ENCODE measurements at regions not wholly inside any gene's neighbourhood (a gene's known extent, or its start where the extent isn't known, plus 50 kb on each side); places are given as distances from the start of the nearest gene placed in this dataset.
"Not testable (repeated sequence)": the region's sequence is repeated elsewhere in the genome, so short reads cannot be mapped to it uniquely, and the experiment has no call there.

DNA sequence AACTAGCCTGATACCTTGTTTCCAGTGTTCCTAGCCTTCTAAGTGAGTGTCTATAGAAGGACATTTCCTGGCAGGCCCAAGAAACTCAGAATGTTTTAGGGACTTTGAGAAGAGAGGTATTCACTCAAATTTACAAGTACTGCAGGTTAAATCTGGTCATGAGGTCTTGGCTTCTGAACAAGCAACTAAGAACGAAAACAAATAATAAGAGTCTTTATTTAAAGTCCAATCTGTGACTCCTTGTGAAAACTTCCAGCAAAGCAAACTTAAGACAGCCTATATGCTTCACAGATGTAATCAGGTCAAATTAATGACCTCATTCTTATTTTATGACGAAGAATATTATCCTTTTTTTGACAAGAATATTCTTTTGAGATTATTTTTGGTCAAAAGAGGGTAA is 79.4 kb upstream of the PRSS16 start:
- Mint-ChIP-seq H3K27me3 (no peaks in the 10 kb centered on the region), H3K27ac (no peak overlapping the region), H3K4me1 (ENCODE audit: low read depth) (no peaks in the 10 kb centered on the region), H3K9me3 (no peaks in the 10 kb centered on the region), H3K4me3 (no peak overlapping the region), H3K36me3 (ENCODE audit: low read depth) (no peaks in the 10 kb centered on the region)
- DNase-seq, result no peak

DNA sequence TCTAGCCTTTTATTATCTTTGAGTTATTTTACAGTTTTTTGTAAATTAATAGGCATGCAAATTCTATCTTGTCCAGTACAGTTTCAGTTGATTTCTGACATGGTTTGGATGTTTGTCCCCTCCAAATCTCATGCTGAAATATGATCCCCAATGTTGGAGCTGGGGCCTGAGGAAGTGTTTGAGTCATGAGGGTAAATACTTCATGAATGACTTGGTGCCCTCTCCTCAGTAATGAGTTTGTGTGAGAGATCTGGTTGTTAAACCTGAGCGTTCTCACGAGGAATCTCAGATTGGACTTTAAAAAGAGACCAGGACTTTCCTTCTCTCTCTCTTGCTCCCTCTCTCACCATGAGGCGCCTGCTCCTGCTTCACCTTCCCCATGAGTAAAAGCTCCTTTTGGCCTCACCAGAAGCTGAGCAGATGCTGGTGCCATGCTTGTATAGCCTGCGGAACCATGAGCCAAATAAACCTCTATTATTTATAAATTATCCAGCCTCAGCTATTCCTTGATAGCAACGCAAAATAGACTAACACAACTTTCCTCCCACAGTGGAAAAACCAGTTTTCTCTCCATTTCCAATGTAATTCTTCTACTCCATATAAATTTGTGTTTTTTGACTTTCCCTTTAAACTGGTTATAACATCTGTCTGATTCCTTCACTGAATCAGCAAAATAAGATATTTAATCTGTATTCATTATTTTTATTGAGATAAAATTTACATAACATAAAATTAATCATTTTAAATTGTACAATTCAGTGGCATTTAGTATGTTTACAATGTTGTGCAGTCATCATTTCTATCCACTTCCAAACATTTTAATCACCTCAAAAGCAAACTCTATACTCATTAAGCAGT is 78.7 kb upstream of the PRSS16 start:
- no peak for DNase-seq
- H3K9me3 Mint-ChIP-seq, result no peaks in the 10 kb centered on the region
- H3K4me3 Mint-ChIP-seq, result no peak overlapping the region
- H3K36me3 Mint-ChIP-seq (ENCODE audit: low read depth), result no peaks in the 10 kb centered on the region
- H3K4me1 Mint-ChIP-seq (ENCODE audit: low read depth), result no peaks in the 10 kb centered on the region
- H3K27ac Mint-ChIP-seq, result no peak overlapping the region
- H3K27me3 Mint-ChIP-seq, result no peaks in the 10 kb centered on the region

DNA sequence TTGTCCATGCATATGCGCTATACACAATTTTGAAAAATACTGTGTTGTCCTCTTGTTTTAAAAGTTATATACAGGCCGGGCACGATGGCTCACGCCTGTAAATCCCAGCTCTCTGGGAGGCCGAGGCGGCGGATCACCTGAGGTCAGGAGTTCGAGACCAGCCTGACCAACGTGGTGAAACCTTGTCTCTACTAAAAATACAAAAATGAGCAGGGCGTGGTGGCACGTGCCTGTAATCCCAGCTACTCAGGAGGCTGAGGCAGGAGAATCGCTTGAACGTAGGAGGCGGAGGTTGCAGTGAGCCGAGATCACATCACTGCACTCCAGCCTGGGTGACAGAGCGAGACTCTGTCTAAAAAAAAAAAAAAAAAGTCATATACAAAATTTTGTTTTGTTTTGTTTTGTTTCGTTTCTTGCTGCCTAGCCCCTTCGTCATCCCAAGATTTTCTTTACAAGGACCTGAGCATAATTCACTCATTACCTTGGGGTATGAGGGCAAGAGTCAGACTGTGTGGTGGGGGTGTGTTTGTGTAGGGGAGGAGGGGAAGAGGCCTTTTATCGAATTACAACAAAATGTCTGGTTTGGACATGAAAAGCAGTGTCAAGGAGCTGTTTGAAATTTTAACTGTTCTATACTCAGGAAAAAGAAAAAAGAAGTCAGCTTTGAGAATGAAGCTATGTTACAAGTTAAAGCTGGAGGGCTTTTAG is 74.8 kb upstream of the PRSS16 start:
- not testable (repeated sequence) for DNase-seq; H3K36me3 Mint-ChIP-seq (ENCODE audit: low read depth); H3K4me1 Mint-ChIP-seq (ENCODE audit: low read depth); H3K27ac Mint-ChIP-seq; H3K4me3 Mint-ChIP-seq; H3K9me3 Mint-ChIP-seq; H3K27me3 Mint-ChIP-seq

DNA sequence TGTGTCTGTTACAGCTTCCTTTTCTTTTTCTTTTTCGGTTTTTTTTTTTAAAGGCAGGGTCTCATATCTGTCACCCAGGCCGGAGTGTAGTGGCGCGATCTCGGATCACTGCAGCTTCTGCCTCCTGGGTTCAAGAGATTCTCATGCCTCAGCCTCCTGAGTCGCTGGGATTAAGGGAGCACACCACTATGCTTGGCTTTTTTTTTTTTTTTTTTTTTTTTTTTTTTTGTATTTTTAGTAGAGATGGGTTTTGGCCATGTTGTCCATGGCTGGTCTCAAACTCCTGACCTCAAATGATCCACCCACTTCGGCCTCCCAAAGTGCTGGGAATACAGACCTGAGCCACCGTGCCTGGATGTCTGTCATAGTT is 74.3 kb upstream of the PRSS16 start:
- H3K27ac Mint-ChIP-seq; H3K9me3 Mint-ChIP-seq; H3K4me3 Mint-ChIP-seq; H3K4me1 Mint-ChIP-seq (ENCODE audit: low read depth); H3K27me3 Mint-ChIP-seq; H3K36me3 Mint-ChIP-seq (ENCODE audit: low read depth); DNase-seq: not testable (repeated sequence)

DNA sequence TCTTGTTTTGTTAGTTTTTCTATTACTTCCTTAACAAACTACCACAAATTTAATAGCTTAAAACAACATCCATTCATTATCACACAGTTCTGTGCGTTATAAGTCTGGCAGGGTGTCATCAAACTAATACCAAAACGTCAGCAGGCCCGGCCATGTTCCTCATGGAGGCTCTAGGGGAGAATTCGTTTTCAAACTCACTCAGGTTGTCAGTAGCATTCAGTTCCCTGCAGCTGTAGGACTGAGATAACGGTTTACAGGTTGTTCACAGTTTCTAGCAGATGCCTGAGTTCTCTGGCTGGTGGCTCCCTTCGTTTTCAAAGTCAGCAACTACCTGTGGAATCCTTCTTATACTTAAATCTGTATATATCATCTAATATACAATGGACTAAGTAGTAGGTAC is 72.5 kb upstream of the PRSS16 start:
- H3K4me1 Mint-ChIP-seq (ENCODE audit: low read depth), result peaks cover 15% of the 10 kb centered on the region
- no peaks in the 10 kb centered on the region for H3K9me3 Mint-ChIP-seq
- no peak overlapping the region for H3K27ac Mint-ChIP-seq
- no peak for DNase-seq
- no peak overlapping the region for H3K4me3 Mint-ChIP-seq
- peaks cover 10% of the 10 kb centered on the region for H3K36me3 Mint-ChIP-seq (ENCODE audit: low read depth)
- H3K27me3 Mint-ChIP-seq, result peaks cover 4% of the 10 kb centered on the region

DNA sequence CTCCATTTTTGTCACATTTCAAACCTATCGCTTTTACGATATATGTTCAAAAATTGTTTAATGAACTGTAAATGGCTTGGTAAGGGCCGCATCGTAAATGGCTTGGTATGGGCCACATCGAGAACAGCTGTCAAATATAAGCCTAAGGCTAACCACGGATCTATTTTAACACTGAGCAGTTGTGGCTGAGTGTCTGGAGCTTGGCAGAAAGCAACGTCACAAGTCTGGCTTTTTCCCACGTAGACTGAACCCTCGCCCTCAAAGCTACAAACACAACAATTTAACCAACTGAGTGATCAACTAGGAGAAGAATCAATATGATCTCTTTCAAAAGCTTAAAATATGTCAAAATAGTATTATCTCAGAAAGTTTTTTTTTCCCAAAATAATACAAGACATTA is 71.4 kb upstream of the PRSS16 start:
- peak overlapping the region; percentile 18 for H3K27ac Mint-ChIP-seq

DNA sequence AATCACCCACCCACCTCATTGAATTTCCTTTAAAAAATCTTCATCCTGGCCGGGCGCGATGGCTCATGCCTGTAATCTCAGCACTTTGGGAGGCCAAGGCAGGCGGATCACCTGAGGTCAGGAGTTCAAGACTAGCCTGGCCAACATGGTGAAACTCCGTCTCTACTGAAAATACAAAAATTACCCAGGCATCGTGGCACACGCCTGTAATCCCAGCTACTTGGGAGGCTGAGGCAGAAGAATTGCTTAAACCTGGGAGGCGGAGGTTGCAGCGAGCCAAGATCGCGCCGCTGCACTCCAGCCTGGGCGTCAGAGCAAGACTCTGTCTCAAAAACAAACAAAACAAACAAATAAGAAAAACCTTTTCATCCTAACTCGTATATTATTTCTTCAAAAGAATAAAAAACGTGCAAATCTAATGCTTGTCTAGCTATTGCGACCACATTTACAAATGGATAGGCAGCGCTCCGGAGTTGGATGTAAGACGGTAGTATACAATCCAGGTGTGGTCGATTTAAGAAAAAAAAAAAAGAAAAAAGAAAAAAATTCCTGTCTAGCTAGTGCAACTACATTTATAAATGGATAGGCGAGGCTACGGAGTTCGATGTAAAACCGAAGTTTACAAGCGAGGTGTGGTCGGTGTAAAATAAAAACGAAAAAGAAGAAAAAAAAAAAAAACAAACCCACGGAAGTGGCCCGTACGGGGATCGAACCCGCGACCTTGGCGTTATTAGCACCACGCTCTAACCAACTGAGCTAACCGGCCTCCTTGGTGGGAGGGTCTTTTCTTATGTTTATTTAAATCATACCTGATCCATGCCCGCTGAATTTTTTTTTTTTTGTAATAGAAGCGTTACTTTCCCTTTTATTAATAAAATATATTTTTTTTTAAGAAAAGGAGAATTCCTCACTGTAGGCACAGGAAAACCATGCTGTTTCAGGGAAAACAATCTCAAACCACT is 70.7 kb upstream of the PRSS16 start:
- H3K36me3 Mint-ChIP-seq (ENCODE audit: low read depth), result peaks cover 10% of the 10 kb centered on the region
- DNase-seq, result peak; percentile 82
- H3K4me3 Mint-ChIP-seq, result peak overlapping the region; percentile 89
- peaks cover 10% of the 10 kb centered on the region for H3K27me3 Mint-ChIP-seq
- no peaks in the 10 kb centered on the region for H3K9me3 Mint-ChIP-seq
- peak overlapping the region; percentile 94 for H3K27ac Mint-ChIP-seq
- H3K4me1 Mint-ChIP-seq (ENCODE audit: low read depth), result peaks cover 15% of the 10 kb centered on the region

More for the DNA sequence above, 71.4 kb upstream of the PRSS16 start:
- no peaks in the 10 kb centered on the region for H3K9me3 Mint-ChIP-seq
- peaks cover 10% of the 10 kb centered on the region for H3K36me3 Mint-ChIP-seq (ENCODE audit: low read depth)
- H3K4me1 Mint-ChIP-seq (ENCODE audit: low read depth), result peaks cover 15% of the 10 kb centered on the region
- peak overlapping the region; percentile 89 for H3K4me3 Mint-ChIP-seq
- DNase-seq, result no peak
- peaks cover 9% of the 10 kb centered on the region for H3K27me3 Mint-ChIP-seq

DNA sequence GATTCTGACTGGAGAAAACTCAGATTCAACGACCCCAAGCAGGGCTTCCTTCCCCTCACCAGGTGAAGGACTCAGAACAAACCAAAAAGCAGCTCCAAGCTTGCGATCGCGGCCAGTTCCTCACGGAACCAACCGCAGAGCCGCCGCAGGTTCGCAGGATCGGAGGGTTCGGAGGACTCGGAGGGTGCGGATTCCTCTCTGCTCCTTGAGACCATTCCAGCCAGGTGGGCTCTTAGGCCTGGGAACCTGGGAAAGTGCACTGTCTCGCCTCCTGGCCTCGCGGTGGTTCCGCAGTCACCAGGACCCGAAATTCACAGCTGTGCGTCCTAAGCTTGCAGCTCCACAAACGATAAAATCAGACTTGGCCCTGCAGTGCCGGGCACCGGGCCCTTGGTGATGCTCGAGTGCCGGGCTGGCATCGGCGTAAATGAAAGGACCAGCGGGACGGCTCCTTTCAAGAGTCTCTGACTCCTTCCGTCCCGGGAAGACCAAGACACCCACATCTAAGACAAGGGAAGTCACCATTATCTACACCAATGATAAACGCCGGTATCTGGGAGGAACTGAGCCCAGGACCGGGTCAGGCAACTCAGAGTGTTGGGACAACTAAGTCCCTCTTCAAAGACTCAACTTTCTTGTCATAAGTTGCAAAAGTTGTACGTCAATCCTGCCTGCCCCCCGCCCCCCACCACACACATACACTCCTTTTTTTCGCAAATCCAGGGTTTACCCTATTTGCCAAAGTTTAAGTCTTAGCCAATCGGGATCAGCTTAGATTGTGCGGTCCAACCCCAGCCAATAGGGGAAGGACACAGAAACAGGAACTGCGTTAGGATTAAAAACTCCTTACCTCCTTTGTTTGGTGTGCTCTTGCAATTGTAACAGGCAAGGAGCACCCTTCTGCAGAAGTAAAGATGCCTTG is 69.8 kb upstream of the PRSS16 start:
- DNase-seq, result peak; percentile 83
- H3K4me1 Mint-ChIP-seq (ENCODE audit: low read depth), result peaks cover 15% of the 10 kb centered on the region
- peak overlapping the region; percentile 89 for H3K4me3 Mint-ChIP-seq
- no peaks in the 10 kb centered on the region for H3K9me3 Mint-ChIP-seq
- H3K36me3 Mint-ChIP-seq (ENCODE audit: low read depth), result peaks cover 10% of the 10 kb centered on the region
- peak overlapping the region; percentile 94 for H3K27ac Mint-ChIP-seq
- peaks cover 12% of the 10 kb centered on the region for H3K27me3 Mint-ChIP-seq

DNA sequence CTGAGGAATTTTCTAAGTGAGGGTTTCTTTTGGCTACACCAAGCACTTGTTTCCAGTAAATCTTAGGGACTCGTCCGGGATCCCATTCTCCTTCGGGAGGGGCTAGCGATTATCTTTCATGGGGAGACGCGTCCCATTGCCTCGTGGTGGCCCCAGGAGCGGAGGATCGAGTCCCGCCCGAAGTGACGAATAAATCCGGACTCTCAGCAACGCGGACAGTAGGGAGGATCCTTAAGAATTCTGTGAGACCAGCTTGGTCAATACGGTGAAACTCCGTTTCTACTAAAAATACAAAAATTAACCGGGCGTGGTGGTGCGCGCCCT is 69.1 kb upstream of the PRSS16 start:
- peaks cover 10% of the 10 kb centered on the region for H3K36me3 Mint-ChIP-seq (ENCODE audit: low read depth)
- H3K4me1 Mint-ChIP-seq (ENCODE audit: low read depth), result peaks cover 15% of the 10 kb centered on the region
- peak; percentile 57 for DNase-seq
- H3K4me3 Mint-ChIP-seq, result peak overlapping the region; percentile 89
- peak overlapping the region; percentile 94 for H3K27ac Mint-ChIP-seq
- H3K9me3 Mint-ChIP-seq, result no peaks in the 10 kb centered on the region
- H3K27me3 Mint-ChIP-seq, result peaks cover 12% of the 10 kb centered on the region

DNA sequence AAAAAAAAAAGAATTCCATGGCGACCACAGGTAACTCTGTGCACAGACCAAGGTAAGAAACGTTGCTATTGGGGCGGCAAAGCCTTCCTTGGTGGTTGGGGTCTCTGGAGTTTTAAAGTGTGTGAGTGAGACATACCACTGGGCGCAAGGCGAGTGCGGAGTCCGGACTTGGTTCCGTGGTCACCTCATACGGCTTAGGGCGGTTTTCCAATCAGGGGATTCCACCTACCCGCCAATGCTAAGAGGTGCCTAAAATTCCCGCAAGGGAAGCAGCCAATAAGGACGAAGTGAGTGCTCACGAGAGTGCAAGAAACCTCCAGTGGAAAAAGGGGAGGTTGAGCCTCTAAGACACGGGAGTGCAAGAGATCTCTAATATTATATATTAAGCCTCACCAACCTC is 68.6 kb upstream of the PRSS16 start:
- Mint-ChIP-seq H3K9me3 (no peaks in the 10 kb centered on the region), H3K4me1 (ENCODE audit: low read depth) (peaks cover 15% of the 10 kb centered on the region)

DNA sequence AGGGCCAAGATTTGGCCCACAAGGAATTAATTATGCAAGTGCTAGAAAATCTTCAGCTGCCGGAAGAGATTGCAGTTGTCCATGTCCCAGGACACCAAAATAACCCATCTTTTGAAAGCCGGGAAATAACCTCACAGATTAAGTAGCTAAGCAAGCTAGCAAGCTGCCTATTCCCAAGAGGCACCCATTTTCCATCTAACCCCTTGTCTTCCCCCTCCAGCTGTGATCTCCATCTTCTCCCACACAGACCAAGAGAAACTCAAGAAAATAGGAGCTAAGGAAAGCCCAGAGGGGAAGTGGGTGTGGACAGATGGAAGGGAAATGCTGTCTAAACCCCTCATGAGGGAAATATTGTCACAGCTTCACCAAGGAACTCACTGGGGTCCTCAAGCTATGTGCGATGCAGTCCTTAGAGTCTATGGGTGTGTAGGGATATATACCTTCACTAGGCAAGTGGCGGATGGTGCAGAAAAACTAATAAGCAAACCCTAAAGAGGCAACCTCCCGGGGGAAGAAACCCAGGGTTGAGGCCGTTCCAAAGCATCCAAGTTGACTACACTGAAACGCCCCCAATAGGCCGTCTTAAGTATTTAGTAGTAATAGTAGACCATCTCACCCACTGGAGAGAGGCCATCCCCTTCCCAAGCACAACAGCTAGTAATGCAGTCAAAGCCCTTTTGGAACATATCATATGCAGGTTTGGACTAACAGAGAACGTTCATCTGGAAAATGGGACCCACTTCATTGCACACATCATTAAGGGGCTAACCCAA is 64.3 kb upstream of the PRSS16 start:
- H3K4me1 Mint-ChIP-seq (ENCODE audit: low read depth), result peaks cover 12% of the 10 kb centered on the region
- H3K4me3 Mint-ChIP-seq, result no peak overlapping the region
- peaks cover 3% of the 10 kb centered on the region for H3K36me3 Mint-ChIP-seq (ENCODE audit: low read depth)
- no peaks in the 10 kb centered on the region for H3K9me3 Mint-ChIP-seq
- no peak overlapping the region for H3K27ac Mint-ChIP-seq
- no peak for DNase-seq
- H3K27me3 Mint-ChIP-seq, result peaks cover 16% of the 10 kb centered on the region

More for the DNA sequence above, 68.6 kb upstream of the PRSS16 start:
- Mint-ChIP-seq H3K4me3 (peak overlapping the region; percentile 89), H3K27ac (no peak overlapping the region), H3K36me3 (ENCODE audit: low read depth) (peaks cover 10% of the 10 kb centered on the region), H3K27me3 (peaks cover 12% of the 10 kb centered on the region)
- no peak for DNase-seq

DNA sequence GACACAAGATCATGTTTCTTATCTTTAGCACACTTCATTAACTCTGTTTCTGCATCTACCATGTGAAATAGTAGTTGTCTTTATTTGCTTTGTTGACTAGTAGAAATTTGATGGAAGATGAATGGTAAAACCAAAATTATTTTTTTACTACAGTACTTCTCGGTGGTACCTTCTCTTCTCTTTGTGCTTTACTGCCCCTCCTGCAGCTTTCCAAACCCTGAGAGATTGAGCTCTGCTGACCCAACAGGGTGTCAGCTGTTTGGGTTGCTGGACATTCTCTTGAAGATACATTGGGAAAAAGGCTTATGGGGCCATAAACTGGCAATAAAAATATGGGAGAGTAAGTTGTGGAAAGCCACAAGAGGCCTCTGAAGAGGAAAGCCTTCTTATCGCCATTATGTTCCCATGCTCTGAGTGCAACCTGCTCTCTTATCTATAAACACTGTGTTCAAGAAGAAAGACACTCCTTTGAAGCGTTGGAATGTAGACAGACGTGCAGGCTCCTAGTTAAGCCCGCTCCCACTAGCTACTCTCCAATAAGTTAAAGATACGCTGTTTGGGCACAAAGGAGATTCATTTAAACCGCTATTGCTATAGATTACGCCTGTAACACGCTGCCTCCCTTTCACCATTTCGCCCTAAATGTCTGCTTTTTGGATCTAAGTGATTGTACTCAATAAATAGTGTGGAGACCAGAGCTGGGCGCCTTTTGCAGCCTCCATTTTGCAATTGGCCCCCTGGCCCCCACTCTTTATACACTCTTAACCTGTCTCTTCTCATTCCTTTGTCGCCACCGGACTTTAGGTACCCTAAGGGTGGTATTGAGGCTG is 60.1 kb upstream of the PRSS16 start:
- Mint-ChIP-seq H3K27me3 (peaks cover 5% of the 10 kb centered on the region), H3K4me3 (peak overlapping the region; percentile 87), H3K27ac (no peak overlapping the region), H3K4me1 (ENCODE audit: low read depth) (peaks cover 12% of the 10 kb centered on the region), H3K9me3 (no peaks in the 10 kb centered on the region), H3K36me3 (ENCODE audit: low read depth) (peaks cover 2% of the 10 kb centered on the region)
- DNase-seq, result no peak

Measured in activated T-cell treated with anti-CD3 and anti-CD28 coated beads, Interleukin-2, amount 50 U/mL, for 24 hours (primary cell).